ENCODE measurements at regions not wholly inside any gene's neighbourhood (a gene's known extent, or its start where the extent isn't known, plus 50 kb on each side); places are given as distances from the start of the nearest gene placed in this dataset.

DNA sequence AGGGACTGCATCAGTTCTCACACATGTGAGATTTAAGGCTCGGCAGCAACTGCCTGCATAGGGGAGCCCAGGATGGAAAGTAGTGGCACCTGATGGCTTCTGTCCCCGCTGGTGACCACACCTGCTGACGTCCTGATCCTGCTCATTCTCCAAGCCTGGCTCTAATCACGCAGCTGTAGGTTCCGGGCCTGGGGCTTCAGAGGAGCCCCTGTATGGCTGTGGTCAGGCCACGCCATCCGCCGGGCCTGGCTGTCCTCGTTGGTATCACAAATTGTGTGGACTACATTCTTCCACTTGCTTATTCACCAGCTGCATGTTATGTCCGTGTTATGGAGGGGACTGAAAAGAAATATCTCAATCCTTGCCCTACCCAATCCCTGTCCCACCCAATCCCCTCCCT is 580.0 kb downstream of the TBC1D22A start:
- Histone ChIP-seq H3K4me3 (ENCODE audit: low read depth, low read length) (no peak overlapping the region), H3K4me1 (ENCODE audit: control insufficient read depth, insufficient read depth, low read length) (no peaks in the 10 kb centered on the region), H3K36me3 (ENCODE audit: control insufficient read depth in 2 of 2, insufficient read depth in 1 of 2, low read length in 2 of 2) (no peaks in the 10 kb centered on the region), H3K9me3 (ENCODE audit: control insufficient read depth, insufficient read depth, low read depth, low read length) (no peaks in the 10 kb centered on the region), H3K27ac (ENCODE audit: extremely low read depth, low read depth, low read length) (no peak overlapping the region)
- CTCF ChIA-PET, result interaction anchor here (0.5 kb wide), 1 partner anchor 148 kb away, joined by 3 read pairs; no protein-coding TSS in a partner anchor
- TF ChIP-seq BCL11B (tag by site-specific recombination; IDR thresholded peaks at IDR 0.05; ENCODE audit: low read depth) (no peak), ZFP41 (tag by site-specific recombination; IDR thresholded peaks at IDR 0.05; ENCODE audit: borderline replicate concordance) (no peak), ZNF350 (tag by site-specific recombination; IDR thresholded peaks at IDR 0.05) (no peak), SCRT2 (tag by site-specific recombination; IDR thresholded peaks at IDR 0.05) (no peak), ZNF335 (tag by site-specific recombination; conservative IDR thresholded peaks at IDR 0.05) (no peak), ZNF138 (tag by site-specific recombination; IDR thresholded peaks at IDR 0.05; ENCODE audit: borderline replicate concordance) (no peak), ZNF544 (tag by site-specific recombination; IDR thresholded peaks at IDR 0.05) (no peak)
- TF ChIP-seq, protein P1, sequence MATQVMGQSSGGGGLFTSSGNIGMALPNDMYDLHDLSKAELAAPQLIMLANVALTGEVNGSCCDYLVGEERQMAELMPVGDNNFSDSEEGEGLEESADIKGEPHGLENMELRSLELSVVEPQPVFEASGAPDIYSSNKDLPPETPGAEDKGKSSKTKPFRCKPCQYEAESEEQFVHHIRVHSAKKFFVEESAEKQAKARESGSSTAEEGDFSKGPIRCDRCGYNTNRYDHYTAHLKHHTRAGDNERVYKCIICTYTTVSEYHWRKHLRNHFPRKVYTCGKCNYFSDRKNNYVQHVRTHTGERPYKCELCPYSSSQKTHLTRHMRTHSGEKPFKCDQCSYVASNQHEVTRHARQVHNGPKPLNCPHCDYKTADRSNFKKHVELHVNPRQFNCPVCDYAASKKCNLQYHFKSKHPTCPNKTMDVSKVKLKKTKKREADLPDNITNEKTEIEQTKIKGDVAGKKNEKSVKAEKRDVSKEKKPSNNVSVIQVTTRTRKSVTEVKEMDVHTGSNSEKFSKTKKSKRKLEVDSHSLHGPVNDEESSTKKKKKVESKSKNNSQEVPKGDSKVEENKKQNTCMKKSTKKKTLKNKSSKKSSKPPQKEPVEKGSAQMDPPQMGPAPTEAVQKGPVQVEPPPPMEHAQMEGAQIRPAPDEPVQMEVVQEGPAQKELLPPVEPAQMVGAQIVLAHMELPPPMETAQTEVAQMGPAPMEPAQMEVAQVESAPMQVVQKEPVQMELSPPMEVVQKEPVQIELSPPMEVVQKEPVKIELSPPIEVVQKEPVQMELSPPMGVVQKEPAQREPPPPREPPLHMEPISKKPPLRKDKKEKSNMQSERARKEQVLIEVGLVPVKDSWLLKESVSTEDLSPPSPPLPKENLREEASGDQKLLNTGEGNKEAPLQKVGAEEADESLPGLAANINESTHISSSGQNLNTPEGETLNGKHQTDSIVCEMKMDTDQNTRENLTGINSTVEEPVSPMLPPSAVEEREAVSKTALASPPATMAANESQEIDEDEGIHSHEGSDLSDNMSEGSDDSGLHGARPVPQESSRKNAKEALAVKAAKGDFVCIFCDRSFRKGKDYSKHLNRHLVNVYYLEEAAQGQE (tag by site-specific recombination; IDR thresholded peaks at IDR 0.05), result no peak
- TF ChIP-seq, protein P2, sequence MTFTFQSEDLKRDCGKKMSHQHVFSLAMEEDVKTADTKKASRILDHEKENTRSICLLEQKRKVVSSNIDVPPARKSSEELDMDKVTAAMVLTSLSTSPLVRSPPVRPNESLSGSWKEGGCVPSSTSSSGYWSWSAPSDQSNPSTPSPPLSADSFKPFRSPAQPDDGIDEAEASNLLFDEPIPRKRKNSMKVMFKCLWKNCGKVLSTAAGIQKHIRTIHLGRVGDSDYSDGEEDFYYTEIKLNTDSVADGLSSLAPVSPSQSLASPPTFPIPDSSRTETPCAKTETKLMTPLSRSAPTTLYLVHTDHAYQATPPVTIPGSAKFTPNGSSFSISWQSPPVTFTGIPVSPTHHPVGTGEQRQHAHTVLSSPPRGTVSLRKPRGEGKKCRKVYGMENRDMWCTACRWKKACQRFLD (tag by site-specific recombination; IDR thresholded peaks at IDR 0.05), result no peak
- POLR2A ChIA-PET, result no interaction called here

DNA sequence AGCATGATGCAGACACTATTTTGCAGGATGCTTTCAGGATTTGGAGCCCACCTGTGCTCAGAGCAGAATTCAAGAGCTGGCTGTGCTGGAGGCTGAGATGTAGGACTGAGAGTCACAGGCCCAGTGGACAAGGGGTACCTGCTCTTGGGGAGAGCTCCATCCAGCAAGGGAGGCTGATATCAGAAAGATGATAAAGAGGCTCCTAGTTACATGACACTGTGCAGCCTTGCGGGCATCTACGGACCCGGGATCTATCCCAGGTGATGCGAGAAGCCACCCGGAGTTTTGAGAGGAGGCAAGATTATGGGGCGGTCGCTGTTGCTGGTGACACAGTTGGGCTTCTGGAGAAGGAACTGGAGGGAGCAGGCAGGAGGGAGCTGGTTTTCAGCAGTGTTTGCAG is 579.0 kb downstream of the TBC1D22A start:
- TF ChIP-seq ZNF561 (tag by site-specific recombination; IDR thresholded peaks at IDR 0.05; ENCODE audit: borderline replicate concordance), result no peak
- no peak for TF ChIP-seq ZFP37 (tag by site-specific recombination; IDR thresholded peaks at IDR 0.05)
- no peak for TF ChIP-seq ZNF138 (tag by site-specific recombination; IDR thresholded peaks at IDR 0.05; ENCODE audit: borderline replicate concordance)
- no peak for TF ChIP-seq ZNF394 (tag by site-specific recombination; IDR thresholded peaks at IDR 0.05; ENCODE audit: borderline replicate concordance)
- no peak for TF ChIP-seq ZSCAN16 (tag by site-specific recombination; IDR thresholded peaks at IDR 0.05)
- TF ChIP-seq ZBTB17 (tag by site-specific recombination; IDR thresholded peaks at IDR 0.05), result no peak
- TF ChIP-seq ZNF600 (tag by site-specific recombination; IDR thresholded peaks at IDR 0.05), result no peak
- no peak for TF ChIP-seq ZBTB48 (tag by site-specific recombination; IDR thresholded peaks at IDR 0.05)
- no peak for TF ChIP-seq ZNF791 (tag by site-specific recombination; IDR thresholded peaks at IDR 0.05)
- no peak for TF ChIP-seq BCL11B (tag by site-specific recombination; IDR thresholded peaks at IDR 0.05; ENCODE audit: low read depth)
- no peak for TF ChIP-seq ZNF169 (tag by site-specific recombination; IDR thresholded peaks at IDR 0.05)
- no peak for TF ChIP-seq ZNF433 (tag by site-specific recombination; IDR thresholded peaks at IDR 0.05; ENCODE audit: low read depth)
- TF ChIP-seq, protein P3, sequence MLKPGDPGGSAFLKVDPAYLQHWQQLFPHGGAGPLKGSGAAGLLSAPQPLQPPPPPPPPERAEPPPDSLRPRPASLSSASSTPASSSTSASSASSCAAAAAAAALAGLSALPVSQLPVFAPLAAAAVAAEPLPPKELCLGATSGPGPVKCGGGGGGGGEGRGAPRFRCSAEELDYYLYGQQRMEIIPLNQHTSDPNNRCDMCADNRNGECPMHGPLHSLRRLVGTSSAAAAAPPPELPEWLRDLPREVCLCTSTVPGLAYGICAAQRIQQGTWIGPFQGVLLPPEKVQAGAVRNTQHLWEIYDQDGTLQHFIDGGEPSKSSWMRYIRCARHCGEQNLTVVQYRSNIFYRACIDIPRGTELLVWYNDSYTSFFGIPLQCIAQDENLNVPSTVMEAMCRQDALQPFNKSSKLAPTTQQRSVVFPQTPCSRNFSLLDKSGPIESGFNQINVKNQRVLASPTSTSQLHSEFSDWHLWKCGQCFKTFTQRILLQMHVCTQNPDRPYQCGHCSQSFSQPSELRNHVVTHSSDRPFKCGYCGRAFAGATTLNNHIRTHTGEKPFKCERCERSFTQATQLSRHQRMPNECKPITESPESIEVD (tag by site-specific recombination; IDR thresholded peaks at IDR 0.05), result no peak
- no peak for TF ChIP-seq ZNF830 (tag by site-specific recombination; IDR thresholded peaks at IDR 0.05; ENCODE audit: low read depth)
- Histone ChIP-seq H3K36me3 (ENCODE audit: control insufficient read depth in 2 of 2, insufficient read depth in 1 of 2, low read length in 2 of 2) (no peaks in the 10 kb centered on the region), H3K4me1 (ENCODE audit: control insufficient read depth, insufficient read depth, low read length) (no peaks in the 10 kb centered on the region), H3K9me3 (ENCODE audit: control insufficient read depth, insufficient read depth, low read depth, low read length) (no peaks in the 10 kb centered on the region), H3K27ac (ENCODE audit: extremely low read depth, low read depth, low read length) (no peak overlapping the region), H3K4me3 (ENCODE audit: low read depth, low read length) (no peak overlapping the region)
- ChIA-PET POLR2A (no interaction called here), CTCF (no interaction called here)
